Hepatocyte (in vitro differentiated cells): ENCODE measurements at regions not wholly inside any gene's neighbourhood (a gene's known extent, or its start where the extent isn't known, plus 50 kb on each side); places are given as distances from the start of the nearest gene placed in this dataset.

ENCODE experiments used
- DNase-seq: peaks from one replicate; pipeline ENCODE4 v3.0.0-alpha.2; 2016; ENCODE audit warnings: low spot score
- H2AFZ ChIP-seq: fragments of 200-600 bp; sonication (generic); 2 replicates; pipeline ENCODE4 v1.6.0; 2016; ENCODE audit warnings: antibody characterized with exemption, mild to moderate bottlenecking
- H3K27ac ChIP-seq: fragments of 200-600 bp; sonication (generic); 2 replicates; pipeline ENCODE4 v1.5.1; 2016; ENCODE audit warnings: mild to moderate bottlenecking
- H3K27me3 ChIP-seq: fragments of 200-600 bp; sonication (generic); 2 replicates; pipeline ENCODE4 v1.6.1; 2016
- H3K36me3 ChIP-seq: fragments of 200-600 bp; sonication (generic); replicated peaks from 2 replicates; pipeline ENCODE4 v1.5.1; 2016; ENCODE audit warnings: low read depth; ENCODE audit not compliant: insufficient read depth
- H3K4me1 ChIP-seq: fragments of 200-600 bp; sonication (generic); 2 replicates; pipeline ENCODE4 v1.5.1; 2016; ENCODE audit warnings: mild to moderate bottlenecking, moderate library complexity; ENCODE audit not compliant: insufficient read depth
- H3K4me2 ChIP-seq: fragments of 200-600 bp; sonication (generic); 2 replicates; pipeline ENCODE4 v1.6.0; 2016
- H3K4me3 ChIP-seq: fragments of 200-600 bp; sonication (generic); 2 replicates; pipeline ENCODE4 v1.5.1; 2016; ENCODE audit warnings: mild to moderate bottlenecking
- H3K79me2 ChIP-seq: fragments of 200-600 bp; sonication (generic); 2 replicates; pipeline ENCODE4 v1.6.0; 2017; ENCODE audit warnings: mild to moderate bottlenecking
- H3K9me2 ChIP-seq: fragments of 200-600 bp; sonication (generic); replicated peaks from 2 replicates; pipeline ENCODE4 v1.6.0; 2017; ENCODE audit warnings: mild to moderate bottlenecking; ENCODE audit not compliant: insufficient read depth
- H3K9me3 ChIP-seq: fragments of 200-600 bp; sonication (generic); 2 replicates; pipeline ENCODE4 v1.5.1; 2016; ENCODE audit warnings: low read depth, mild to moderate bottlenecking
- H4K20me1 ChIP-seq: fragments of 200-600 bp; sonication (generic); 2 replicates; pipeline ENCODE4 v1.6.0; 2016; ENCODE audit warnings: mild to moderate bottlenecking; ENCODE audit not compliant: insufficient read depth, poor library complexity, severe bottlenecking
- EZH2 ChIP-seq: fragments of 200-600 bp; sonication (generic); IDR thresholded peaks from 2 replicates; pipeline ENCODE4 v1.6.1; 2016; ENCODE audit warnings: antibody characterized with exemption, mild to moderate bottlenecking, borderline replicate concordance
- EZH2phosphoT487 ChIP-seq: fragments of 200-600 bp; sonication (generic); IDR thresholded peaks from one replicate; pipeline ENCODE4 v1.6.1; 2018; ENCODE audit warnings: antibody characterized with exemption, mild to moderate bottlenecking, low read depth, moderate library complexity; ENCODE audit not compliant: unreplicated experiment, severe bottlenecking
- WGBS: methylation state at CpG from one replicate; pipeline ENCODE4 v1.1.6; 2016; ENCODE audit warnings: low lambda C conversion rate; ENCODE audit errors: missing lambda C conversion rate; 5-methylcytosine and 5-hydroxymethylcytosine counted together
- TF ChIP-seq, protein P1 (sequence below): fragments of 200-600 bp; sonication (generic); IDR thresholded peaks from 2 replicates; pipeline ENCODE4 v1.5.1; 2016; ENCODE audit warnings: antibody characterized with exemption, mild to moderate bottlenecking; ENCODE audit not compliant: poor library complexity

DNA sequence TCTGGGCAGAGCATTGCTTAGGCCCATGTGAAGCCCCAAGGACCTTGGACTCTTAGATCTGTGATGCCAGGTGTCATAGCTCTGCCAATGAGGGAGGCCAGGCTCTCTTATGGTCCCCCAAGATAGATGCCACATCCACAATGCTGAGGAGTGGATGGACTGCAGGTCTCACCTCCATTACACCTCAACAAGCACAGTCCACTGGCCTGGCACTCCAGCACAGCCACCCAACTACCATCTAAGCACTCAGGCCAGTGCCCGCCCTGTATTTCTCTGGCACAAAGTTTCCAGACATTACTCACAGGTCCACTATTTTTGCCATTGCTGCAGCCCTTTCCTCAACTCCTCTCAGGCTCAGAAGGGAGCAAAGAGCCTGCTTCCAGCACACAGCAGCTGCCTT lies 613.5 kb upstream of the EPHA6 start:
- Histone ChIP-seq H3K27me3 (no peaks in the 10 kb centered on the region), H3K4me2 (no peak overlapping the region), H2AFZ (no peak overlapping the region), H3K79me2 (no peaks in the 10 kb centered on the region), H3K4me3 (no peak overlapping the region), H3K4me1 (no peaks in the 10 kb centered on the region), H3K9me2 (no peaks in the 10 kb centered on the region), H3K36me3 (no peaks in the 10 kb centered on the region), H3K27ac (no peak overlapping the region), H3K9me3 (no peaks in the 10 kb centered on the region), H4K20me1 (no peaks in the 10 kb centered on the region)
- TF ChIP-seq EZH2phosphoT487 (no peak), EZH2 (no peak)
- TF ChIP-seq, protein P1, sequence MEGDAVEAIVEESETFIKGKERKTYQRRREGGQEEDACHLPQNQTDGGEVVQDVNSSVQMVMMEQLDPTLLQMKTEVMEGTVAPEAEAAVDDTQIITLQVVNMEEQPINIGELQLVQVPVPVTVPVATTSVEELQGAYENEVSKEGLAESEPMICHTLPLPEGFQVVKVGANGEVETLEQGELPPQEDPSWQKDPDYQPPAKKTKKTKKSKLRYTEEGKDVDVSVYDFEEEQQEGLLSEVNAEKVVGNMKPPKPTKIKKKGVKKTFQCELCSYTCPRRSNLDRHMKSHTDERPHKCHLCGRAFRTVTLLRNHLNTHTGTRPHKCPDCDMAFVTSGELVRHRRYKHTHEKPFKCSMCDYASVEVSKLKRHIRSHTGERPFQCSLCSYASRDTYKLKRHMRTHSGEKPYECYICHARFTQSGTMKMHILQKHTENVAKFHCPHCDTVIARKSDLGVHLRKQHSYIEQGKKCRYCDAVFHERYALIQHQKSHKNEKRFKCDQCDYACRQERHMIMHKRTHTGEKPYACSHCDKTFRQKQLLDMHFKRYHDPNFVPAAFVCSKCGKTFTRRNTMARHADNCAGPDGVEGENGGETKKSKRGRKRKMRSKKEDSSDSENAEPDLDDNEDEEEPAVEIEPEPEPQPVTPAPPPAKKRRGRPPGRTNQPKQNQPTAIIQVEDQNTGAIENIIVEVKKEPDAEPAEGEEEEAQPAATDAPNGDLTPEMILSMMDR = no peak
- 89% methylated on average over 1 of the region's 1 CpG for WGBS
- no peak for DNase-seq

- WGBS = 92% methylated on average over 6 of the region's 6 CpGs
- H3K4me2 ChIP-seq = no peak overlapping the region
- H3K79me2 ChIP-seq = no peaks in the 10 kb centered on the region
- H2AFZ ChIP-seq = no peak overlapping the region
- no peaks in the 10 kb centered on the region for H3K9me3 ChIP-seq
- H3K4me3 ChIP-seq = no peak overlapping the region
- H4K20me1 ChIP-seq = no peaks in the 10 kb centered on the region
- H3K9me2 ChIP-seq = no peaks in the 10 kb centered on the region
- DNase-seq = no peak
- no peaks in the 10 kb centered on the region for H3K4me1 ChIP-seq
- H3K36me3 ChIP-seq = no peaks in the 10 kb centered on the region
- H3K27ac ChIP-seq = no peak overlapping the region
- H3K27me3 ChIP-seq = no peaks in the 10 kb centered on the region
- no peak for TF ChIP-seq EZH2phosphoT487
- no peak for TF ChIP-seq EZH2
- TF ChIP-seq, protein P1 = no peak
These were observed 612.9 kb upstream of the EPHA6 start for GRCh38 chr3:96201463-96201862.

GRCh38 chr3:96202181-96202580 lies 612.2 kb upstream of the EPHA6 start:
- H3K36me3 ChIP-seq = no peaks in the 10 kb centered on the region
- no peaks in the 10 kb centered on the region for H3K4me1 ChIP-seq
- H2AFZ ChIP-seq = no peak overlapping the region
- H3K9me2 ChIP-seq = no peaks in the 10 kb centered on the region
- no peaks in the 10 kb centered on the region for H3K27me3 ChIP-seq
- no peak overlapping the region for H3K4me2 ChIP-seq
- WGBS = 100% methylated on average over 1 of the region's 1 CpG
- H4K20me1 ChIP-seq = no peaks in the 10 kb centered on the region
- no peak overlapping the region for H3K4me3 ChIP-seq
- no peaks in the 10 kb centered on the region for H3K9me3 ChIP-seq
- H3K79me2 ChIP-seq = no peaks in the 10 kb centered on the region
- DNase-seq = no peak
- no peak overlapping the region for H3K27ac ChIP-seq
- TF ChIP-seq, protein P1 = no peak
- no peak for TF ChIP-seq EZH2phosphoT487
- TF ChIP-seq EZH2 = no peak

GRCh38 chr3:96209699-96210098 lies 604.7 kb upstream of the EPHA6 start:
- DNase-seq = peak; percentile 28
- H3K4me1 ChIP-seq = no peaks in the 10 kb centered on the region
- H3K4me2 ChIP-seq = no peak overlapping the region
- no peaks in the 10 kb centered on the region for H3K9me3 ChIP-seq
- H3K4me3 ChIP-seq = no peak overlapping the region
- TF ChIP-seq EZH2phosphoT487 (no peak), EZH2 (no peak)
- TF ChIP-seq, protein P1 = no peak
- no peaks in the 10 kb centered on the region for H3K27me3 ChIP-seq
- WGBS = 53% methylated on average over 1 of the region's 1 CpG
- no peak overlapping the region for H2AFZ ChIP-seq
- no peaks in the 10 kb centered on the region for H3K36me3 ChIP-seq
- peak overlapping the region; percentile 41 for H3K27ac ChIP-seq
- no peaks in the 10 kb centered on the region for H3K9me2 ChIP-seq
- H3K79me2 ChIP-seq = no peaks in the 10 kb centered on the region
- no peaks in the 10 kb centered on the region for H4K20me1 ChIP-seq
